ENCODE measurements at regions not wholly inside any gene's neighbourhood (a gene's known extent, or its start where the extent isn't known, plus 50 kb on each side); places are given as distances from the start of the nearest gene placed in this dataset.
A peak's percentile ranks its signal among the peaks of the same experiment; 100 is the strongest.

GRCh38 chr3:137610723-137611122, 153.4 kb upstream of the SOX14 start:
- ATAC-seq (no peak), DNase-seq (ENCODE audit: low spot score) (no peak)
- CTCF ChIA-PET, result no interaction called here
- POLR2A ChIA-PET, result no interaction called here
- TF ChIP-seq RELA (CRISPR knock-in tag; IDR thresholded peaks at IDR 0.05; ENCODE audit: borderline replicate concordance) (no peak), ZNF263 (CRISPR knock-in tag; IDR thresholded peaks at IDR 0.05; ENCODE audit: low read depth) (no peak), PRRX2 (CRISPR knock-in tag; IDR thresholded peaks at IDR 0.05) (no peak), ZNF121 (CRISPR knock-in tag; IDR thresholded peaks at IDR 0.05) (no peak), EMX1 (CRISPR knock-in tag; IDR thresholded peaks at IDR 0.05) (no peak), ZNF423 (CRISPR knock-in tag; IDR thresholded peaks at IDR 0.05) (no peak), TCF7 (CRISPR knock-in tag; IDR thresholded peaks at IDR 0.05; ENCODE audit: low read depth) (no peak), CDX4 (CRISPR knock-in tag; IDR thresholded peaks at IDR 0.05; ENCODE audit: borderline replicate concordance) (no peak), HMGXB4 (CRISPR knock-in tag; IDR thresholded peaks at IDR 0.05) (no peak), JAZF1 (CRISPR knock-in tag; IDR thresholded peaks at IDR 0.05) (no peak), ZNF219 (CRISPR knock-in tag; IDR thresholded peaks at IDR 0.05; ENCODE audit: borderline replicate concordance) (no peak), ZBTB21 (CRISPR knock-in tag; IDR thresholded peaks at IDR 0.05; ENCODE audit: borderline replicate concordance) (no peak), SP1 (CRISPR knock-in tag; conservative IDR thresholded peaks at IDR 0.05) (no peak)
- Mint-ChIP-seq H3K36me3 (no peaks in the 10 kb centered on the region), H3K27me3 (ENCODE audit: low read depth) (no peaks in the 10 kb centered on the region), H3K9me3 (no peaks in the 10 kb centered on the region), H3K4me1 (peaks cover 50% of the 10 kb centered on the region), H3K4me3 (no peak overlapping the region), H3K27ac (no peak overlapping the region)

- TF ChIP-seq MLX (CRISPR knock-in tag; IDR thresholded peaks at IDR 0.05) (no peak), SMAD4 (CRISPR knock-in tag; IDR thresholded peaks at IDR 0.05) (no peak), PRDM15 (CRISPR knock-in tag; IDR thresholded peaks at IDR 0.05) (0 out of 2 replicates have a peak, but pooled peaks have one; percentile 25), E2F1 (CRISPR knock-in tag; IDR thresholded peaks at IDR 0.05) (no peak)
- peak; percentile 18 for DNase-seq (ENCODE audit: low spot score)
- CTCF ChIA-PET, result interaction anchor here (0.7 to 3.1 kb wide), 6 partner anchors 10 to 449 kb away, joined by 3 to 17 read pairs (median 4); no protein-coding TSS in a partner anchor
- Mint-ChIP-seq H3K36me3 (no peaks in the 10 kb centered on the region), H3K4me3 (no peak overlapping the region), H3K27ac (no peak overlapping the region), H3K9me3 (no peaks in the 10 kb centered on the region), H3K4me1 (peaks cover 54% of the 10 kb centered on the region), H3K27me3 (ENCODE audit: low read depth) (no peaks in the 10 kb centered on the region)
- ATAC-seq, result peak; percentile 93
- POLR2A ChIA-PET, result no interaction called here
These were observed 151.8 kb upstream of the SOX14 start for GRCh38 chr3:137612291-137612690.

Measured in WTC11 (cell line).